AML-193 (cell line): ENCODE measurements at regions not wholly inside any gene's neighbourhood (a gene's known extent, or its start where the extent isn't known, plus 50 kb on each side); places are given as distances from the start of the nearest gene placed in this dataset.
A peak's percentile ranks its signal among the peaks of the same experiment; 100 is the strongest.

Experiments
- DNase-seq, 2 experiments: peaks; one replicate each; lab custom pipeline; 2025; lab: John Stamatoyannopoulos, UW

- no peak for DNase-seq
Measured at GRCh38 chr3:6771171-6771570, 89.7 kb upstream of the GRM7 start.

GRCh38 chr3:6779140-6779539, 81.8 kb upstream of the GRM7 start:
- DNase-seq = no peak

- DNase-seq = no peak
Measured at GRCh38 chr3:6781092-6781491, 79.8 kb upstream of the GRM7 start.

GRCh38 chr3:6785726-6786125, 75.2 kb upstream of the GRM7 start:
- DNase-seq = no peak

GRCh38 chr3:6791161-6791560, 69.8 kb upstream of the GRM7 start:
- no peak for DNase-seq

GRCh38 chr3:6799264-6799915, 61.5 kb upstream of the GRM7 start:
- DNase-seq = peak; percentile 17 to 54

GRCh38 chr3:6803619-6804018, 57.3 kb upstream of the GRM7 start:
- DNase-seq = no peak

GRCh38 chr3:6805236-6805635, 55.7 kb upstream of the GRM7 start:
- DNase-seq = no peak

- no peak for DNase-seq
Measured at GRCh38 chr3:6806991-6807390, 53.9 kb upstream of the GRM7 start.

GRCh38 chr3:6807967-6808588, 52.8 kb upstream of the GRM7 start:
- no peak for DNase-seq

GRCh38 chr3:6809349-6809748, 51.6 kb upstream of the GRM7 start:
- DNase-seq = no peak
